CD4-positive, alpha-beta T cell (primary cell): ENCODE measurements at regions not wholly inside any gene's neighbourhood (a gene's known extent, or its start where the extent isn't known, plus 50 kb on each side); places are given as distances from the start of the nearest gene placed in this dataset.

Experiments
- ATAC-seq: fragments of 200-7000 bp; cut with Tn5 transposase; one replicate; pipeline ENCODE4 v1.10.0; 2022; ENCODE audit warnings: mild to moderate bottlenecking; ENCODE audit not compliant: poor library complexity
- CTCF ChIA-PET: fragments of 350-600 bp; sonication (Branson Sonifier 250); formaldehyde crosslinking; loops from one replicate; lab custom pipeline; 2021; ENCODE audit warnings: antibody characterized with exemption, inconsistent platforms; lab: Charles Lee
- POLR2A ChIA-PET: fragments of 350-600 bp; sonication (Branson Sonifier 250); formaldehyde crosslinking; loops from one replicate; lab custom pipeline; 2021; ENCODE audit warnings: antibody characterized with exemption, inconsistent platforms; lab: Charles Lee
- DNase-seq, 14 experiments: peaks; one replicate each; pipeline ENCODE4 v3.0.0-alpha.2; 2013 to 2020; ENCODE audit warnings: mixed read lengths in 2 of 14
- H3K27ac ChIP-seq, 2 donors: one replicate each; pipeline versions ENCODE4 v1.5.1 to v1.7.0; 2013; ENCODE audit warnings: low read length in 2 of 2, low read depth in 1 of 2, mild to moderate bottlenecking in 1 of 2
- H3K27me3 ChIP-seq, 2 experiments: 1 replicate in 1 of 2; 2 replicates in 1 of 2; pipeline versions ENCODE4 v1.6.1 to v1.7.0; 2013; ENCODE audit warnings: low read length in 2 of 2, control low read depth in 1 of 2, mild to moderate bottlenecking in 1 of 2, moderate library complexity in 1 of 2; ENCODE audit not compliant: insufficient read depth in 2 of 2, control insufficient read depth in 1 of 2
- H3K36me3 ChIP-seq: one replicate; pipeline ENCODE4 v1.6.1; 2013; ENCODE audit warnings: low read length, control low read depth; ENCODE audit not compliant: insufficient read depth
- H3K4me1 ChIP-seq: one replicate; pipeline ENCODE4 v1.6.1; 2013; ENCODE audit warnings: low read length, control low read depth; ENCODE audit not compliant: insufficient read depth
- H3K4me3 ChIP-seq: one replicate; pipeline ENCODE4 v1.5.1; 2013; ENCODE audit warnings: mild to moderate bottlenecking, low read length, moderate library complexity
- H3K9me3 ChIP-seq, 2 experiments: 1 replicate in 1 of 2; 2 replicates in 1 of 2; pipeline versions ENCODE4 v1.6.1 to v1.7.0; 2013; ENCODE audit warnings: low read length in 2 of 2, mild to moderate bottlenecking in 2 of 2, control low read depth in 1 of 2, moderate library complexity in 1 of 2; ENCODE audit not compliant: control insufficient read depth in 1 of 2, insufficient read depth in 1 of 2
- H3K27ac Mint-ChIP-seq: one replicate; pipeline ENCODE4 v1.8.0; 2020; ENCODE audit warnings: mixed read lengths
- H3K27me3 Mint-ChIP-seq: one replicate; pipeline ENCODE4 v1.8.0; 2021; ENCODE audit warnings: mixed read lengths
- H3K36me3 Mint-ChIP-seq: one replicate; pipeline ENCODE4 v1.8.0; 2021; ENCODE audit warnings: low read depth, mixed read lengths
- H3K4me1 Mint-ChIP-seq: one replicate; pipeline ENCODE4 v1.8.0; 2021; ENCODE audit warnings: low read depth, mixed read lengths
- H3K4me3 Mint-ChIP-seq: one replicate; pipeline ENCODE4 v1.8.0; 2020; ENCODE audit warnings: mild to moderate bottlenecking, mixed read lengths
- H3K9me3 Mint-ChIP-seq: one replicate; pipeline ENCODE4 v1.8.0; 2020; ENCODE audit warnings: mixed read lengths
- CTCF ChIP-seq: fragments of 200-600 bp; IDR thresholded peaks from one replicate; pipeline ENCODE4 v1.8.0; 2022; ENCODE audit warnings: antibody characterized with exemption, mild to moderate bottlenecking
- intact Hi-C, 2 experiments: fragments of 100-400 bp; cut with DNase I in 1 of 2; cut with micrococcal nuclease in 1 of 2; formaldehyde crosslinking; loops; one replicate each; pipeline versions ENCODE4 v1.15.1 to v1.9.0; 2023 to 2025; cut with DNase I, micrococcal nuclease

DNA sequence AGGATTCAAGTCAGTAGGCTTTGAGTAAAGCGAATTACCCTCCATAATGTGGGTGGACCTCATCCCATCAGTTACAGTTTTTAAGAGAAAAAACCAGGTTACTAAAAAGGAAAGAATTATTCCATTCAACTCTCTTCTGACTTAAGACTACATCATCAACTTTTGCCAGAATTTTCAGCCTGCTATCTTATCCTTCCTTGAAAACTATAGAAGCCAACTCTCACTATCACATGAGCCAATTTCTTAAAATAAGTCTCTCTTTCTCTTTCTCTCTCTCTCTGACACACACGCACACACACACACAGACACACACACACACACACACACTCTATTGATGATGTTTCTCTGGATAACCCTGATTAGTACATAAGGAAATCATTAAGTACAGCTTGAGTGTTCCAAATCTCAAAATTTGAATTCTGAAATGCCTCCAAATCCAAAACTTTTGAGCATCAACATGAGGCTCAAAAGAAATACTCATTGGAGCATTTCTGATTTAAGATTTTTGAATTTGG is 217.0 kb upstream of the PRR20A start:
- Mint-ChIP-seq H3K9me3 (peaks cover 8% of the 10 kb centered on the region), H3K27ac (no peak overlapping the region), H3K4me1 (no peaks in the 10 kb centered on the region), H3K36me3 (no peaks in the 10 kb centered on the region), H3K4me3 (no peak overlapping the region), H3K27me3 (no peaks in the 10 kb centered on the region)
- Histone ChIP-seq H3K9me3 (peaks cover 0 to under 1% of the 10 kb centered on the region in 2 experiments), H3K27ac (no peak overlapping the region), H3K4me1 (no peaks in the 10 kb centered on the region), H3K36me3 (no peaks in the 10 kb centered on the region), H3K27me3 (no peaks in the 10 kb centered on the region), H3K4me3 (no peak overlapping the region)
- ChIA-PET CTCF (no interaction called here), POLR2A (no interaction called here)
- intact Hi-C loops: no loop called here
- TF ChIP-seq CTCF: no peak
- ATAC-seq: no peak
- DNase-seq: no peak

GRCh38 chr13:56924401-56924800 is 216.3 kb upstream of the PRR20A start:
- Histone ChIP-seq H3K27ac (no peak overlapping the region), H3K9me3 (no peaks in the 10 kb centered on the region), H3K36me3 (no peaks in the 10 kb centered on the region), H3K4me3 (no peak overlapping the region), H3K4me1 (no peaks in the 10 kb centered on the region), H3K27me3 (no peaks in the 10 kb centered on the region)
- TF ChIP-seq CTCF: no peak
- Mint-ChIP-seq H3K27ac (no peak overlapping the region), H3K9me3 (peaks cover 12% of the 10 kb centered on the region), H3K27me3 (no peaks in the 10 kb centered on the region), H3K4me1 (no peaks in the 10 kb centered on the region), H3K4me3 (no peak overlapping the region), H3K36me3 (no peaks in the 10 kb centered on the region)
- ChIA-PET CTCF (no interaction called here), POLR2A (no interaction called here)
- no peak for ATAC-seq
- DNase-seq: no peak
- intact Hi-C loops: no loop called here

DNA sequence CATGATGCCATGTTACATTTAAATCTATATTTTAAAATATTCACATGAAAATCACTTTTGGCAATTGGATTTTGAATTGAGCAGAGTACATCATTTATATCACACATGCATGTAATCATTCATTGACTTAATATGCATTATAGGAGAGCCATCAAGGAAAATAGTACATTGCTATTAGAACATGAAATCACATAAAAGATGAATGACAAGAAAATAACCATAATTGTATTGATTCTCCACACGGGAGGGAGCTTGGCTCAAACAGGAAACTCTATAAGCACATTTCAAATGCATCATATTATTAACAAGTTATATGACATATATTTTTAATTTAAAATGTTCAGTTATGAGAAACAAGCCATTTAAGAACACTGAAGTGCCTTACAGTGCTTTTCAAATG is 208.6 kb upstream of the PRR20A start:
- Mint-ChIP-seq H3K4me1 (no peaks in the 10 kb centered on the region), H3K27me3 (no peaks in the 10 kb centered on the region), H3K4me3 (no peak overlapping the region), H3K27ac (no peak overlapping the region), H3K36me3 (no peaks in the 10 kb centered on the region), H3K9me3 (peaks cover 20% of the 10 kb centered on the region)
- H3K27ac ChIP-seq: no peak overlapping the region
- H3K27me3 ChIP-seq: no peaks in the 10 kb centered on the region
- no peak overlapping the region for H3K4me3 ChIP-seq
- no peaks in the 10 kb centered on the region for H3K9me3 ChIP-seq
- CTCF ChIA-PET: no interaction called here
- TF ChIP-seq CTCF: no peak
- POLR2A ChIA-PET: no interaction called here
- ATAC-seq: no peak
- H3K36me3 ChIP-seq: no peaks in the 10 kb centered on the region
- DNase-seq: no peak
- no peaks in the 10 kb centered on the region for H3K4me1 ChIP-seq
- intact Hi-C loops: no loop called here
